Ammon's horn (tissue), 1 donor: ENCODE measurements at regions not wholly inside any gene's neighbourhood (a gene's known extent, or its start where the extent isn't known, plus 50 kb on each side); places are given as distances from the start of the nearest gene placed in this dataset.
A peak's percentile ranks its signal among the peaks of the same experiment; 100 is the strongest.
"Not testable (repeated sequence)": the region's sequence is repeated elsewhere in the genome, so short reads cannot be mapped to it uniquely, and the experiment has no call there.

Source experiments
- DNase-seq: peaks from one replicate; pipeline ENCODE4 v3.0.0-alpha.2; 2016; ENCODE audit warnings: low spot score

DNA sequence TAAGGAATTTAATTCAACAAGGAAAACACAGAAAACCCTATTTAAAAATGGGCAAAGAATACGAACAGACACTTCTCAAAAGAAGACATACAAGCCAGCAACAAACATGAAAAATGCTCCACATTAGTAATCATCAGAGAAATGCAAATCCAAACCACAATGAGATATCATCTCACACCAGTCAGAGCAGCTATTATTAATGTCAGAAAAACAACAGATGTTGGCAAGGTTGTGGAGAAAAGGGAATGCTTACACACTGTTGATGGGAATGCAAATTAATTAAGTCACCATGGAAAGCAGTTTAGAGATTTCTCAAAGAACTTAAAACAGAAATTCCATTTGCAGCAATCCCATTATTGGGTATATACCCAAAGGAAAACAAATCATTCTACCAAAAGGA lies 55.2 kb downstream of the GCC1 start:
- no peak for DNase-seq

DNA sequence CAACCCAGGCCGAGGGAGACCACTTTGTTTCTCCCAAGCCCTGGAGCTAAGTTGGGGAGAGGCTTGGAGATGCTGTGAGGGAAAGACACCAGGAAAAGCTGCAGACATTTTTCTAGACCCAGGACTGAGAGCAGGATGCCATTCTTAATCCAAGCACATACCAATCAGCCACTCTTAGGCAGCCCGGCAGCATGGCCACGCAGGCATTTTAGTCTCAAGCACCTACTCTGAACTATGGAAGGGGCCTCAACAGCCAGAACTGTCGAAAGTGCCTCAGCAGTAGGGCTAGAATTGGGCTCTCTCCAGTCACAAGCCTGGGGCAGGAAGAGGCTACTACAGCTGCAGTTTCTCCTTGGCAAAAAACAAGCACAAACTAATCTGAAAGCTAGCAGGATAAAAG lies 57.8 kb downstream of the GCC1 start:
- DNase-seq = no peak

DNA sequence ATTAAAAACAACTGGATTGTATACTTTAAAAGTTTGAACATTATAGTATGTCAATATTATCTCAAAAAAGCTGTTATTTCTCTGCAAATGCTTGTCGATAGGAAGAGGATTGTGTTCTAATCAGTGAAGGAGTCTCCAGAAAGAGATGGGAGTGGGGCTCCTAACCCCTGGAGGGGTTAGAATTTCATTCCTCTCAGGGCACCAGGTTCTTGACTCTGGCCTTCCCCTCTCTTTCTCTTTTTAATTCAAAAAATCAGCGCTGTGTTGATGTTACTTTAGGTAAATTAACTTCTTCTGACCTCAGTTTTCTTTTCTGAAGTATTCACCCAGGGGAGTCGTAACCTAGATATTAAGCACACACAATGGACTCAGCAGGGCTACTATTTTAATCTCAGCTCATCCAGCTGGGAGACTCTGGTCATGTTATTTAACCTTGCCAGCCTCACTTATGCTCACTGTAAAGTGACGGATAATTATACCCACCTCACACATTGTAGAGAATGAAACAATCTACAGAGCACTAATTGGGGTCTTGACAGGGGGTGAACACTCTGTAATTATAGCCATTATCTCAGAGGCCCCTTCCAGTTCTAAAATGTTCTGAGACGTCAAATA lies 59.4 kb downstream of the GCC1 start:
- DNase-seq = no peak

DNA sequence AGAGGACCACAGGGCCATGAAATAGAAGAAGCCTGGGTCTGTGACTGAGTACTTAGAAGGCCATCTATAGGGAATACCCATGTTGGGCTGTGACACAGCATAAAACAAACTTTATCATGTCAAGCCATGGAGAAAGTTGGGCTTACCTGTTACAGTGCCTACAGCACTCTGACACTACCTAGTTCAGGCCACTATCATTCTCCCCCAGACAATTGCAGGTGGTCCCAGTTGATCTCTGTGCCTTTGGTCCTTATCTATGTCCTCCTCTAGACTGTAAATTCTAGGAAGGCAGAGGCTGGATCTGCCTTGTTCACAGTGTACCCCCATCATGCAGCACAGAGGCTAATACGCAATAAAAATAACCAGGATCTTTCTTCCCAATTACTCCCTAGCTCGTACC lies 69.1 kb downstream of the GCC1 start:
- no peak for DNase-seq

DNA sequence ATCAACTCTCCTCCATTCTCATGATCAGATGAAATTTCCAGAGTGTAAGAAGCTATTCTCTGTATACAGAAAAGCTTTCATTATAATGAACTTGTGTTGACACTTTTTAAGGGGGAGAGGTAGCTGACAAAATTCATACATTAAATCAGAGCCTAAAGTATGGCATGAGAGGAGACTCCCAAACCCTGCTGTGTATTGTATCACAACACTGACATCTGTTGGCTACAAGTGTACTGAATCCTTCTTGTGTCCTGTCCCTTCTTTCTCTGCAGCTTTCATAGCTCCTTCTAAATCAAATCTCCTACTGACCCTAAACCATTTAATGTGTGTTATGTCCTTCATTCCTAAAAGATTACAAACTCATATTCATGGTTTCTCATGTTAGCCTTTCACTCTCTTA lies 70.9 kb downstream of the GCC1 start:
- peak; percentile 75 for DNase-seq

DNA sequence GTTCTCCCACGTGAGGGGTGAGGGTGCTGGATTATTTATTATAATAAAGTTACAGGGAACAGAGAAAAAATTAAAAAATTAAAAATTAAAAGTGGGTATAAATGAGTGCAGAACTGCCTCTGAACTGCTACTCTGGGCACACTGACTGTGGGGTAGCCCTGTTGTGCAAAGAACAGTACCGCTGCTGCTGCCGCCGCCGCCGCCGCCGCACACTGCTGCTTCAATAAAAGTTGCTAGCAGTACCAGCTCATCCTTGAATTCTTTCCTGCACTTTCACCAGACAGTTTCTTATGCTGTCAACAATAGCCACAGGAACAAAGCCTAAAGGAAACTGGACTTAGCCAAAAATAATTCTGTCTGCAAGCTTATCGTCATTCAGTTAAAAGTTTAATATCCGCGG lies 72.1 kb downstream of the GCC1 start:
- no peak for DNase-seq

DNA sequence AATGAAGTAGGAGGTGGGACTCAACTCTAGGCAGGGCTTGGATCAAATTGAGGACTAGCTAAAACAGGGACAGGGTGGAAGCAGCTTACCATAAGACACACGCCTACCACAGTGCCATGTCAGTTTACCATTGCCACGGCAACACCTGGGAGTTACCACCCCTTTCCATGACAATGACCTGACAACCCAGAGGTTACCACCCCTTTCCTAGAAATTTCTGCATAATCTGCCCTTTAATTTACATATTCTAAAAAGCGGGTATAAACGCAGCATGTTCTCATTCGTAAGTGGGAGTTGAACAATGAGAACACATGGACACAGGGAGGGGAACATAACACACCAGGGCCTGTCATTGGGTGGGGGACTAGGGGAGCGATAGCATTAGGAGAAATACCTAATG lies 72.7 kb downstream of the GCC1 start:
- DNase-seq = no peak

DNA sequence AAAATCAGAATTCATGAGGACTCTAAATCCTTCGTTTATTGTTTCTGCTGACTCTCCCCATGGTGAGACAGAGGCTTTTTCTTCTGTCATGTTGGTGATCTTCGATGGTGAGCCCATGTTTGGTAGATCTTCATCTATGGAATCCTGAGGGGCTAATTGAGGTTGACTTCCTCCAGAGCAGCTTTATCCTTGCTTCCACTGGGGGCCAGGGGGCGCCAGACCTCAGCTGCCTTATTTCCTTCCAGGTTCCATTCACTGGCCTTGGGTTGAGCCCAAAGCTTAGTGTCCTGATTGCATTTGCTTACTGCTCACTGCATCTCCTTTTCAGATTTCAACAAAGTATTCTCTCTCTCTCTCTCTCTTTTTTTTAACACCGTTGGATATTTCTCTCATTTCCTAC lies 80.7 kb downstream of the GCC1 start:
- no peak for DNase-seq

DNA sequence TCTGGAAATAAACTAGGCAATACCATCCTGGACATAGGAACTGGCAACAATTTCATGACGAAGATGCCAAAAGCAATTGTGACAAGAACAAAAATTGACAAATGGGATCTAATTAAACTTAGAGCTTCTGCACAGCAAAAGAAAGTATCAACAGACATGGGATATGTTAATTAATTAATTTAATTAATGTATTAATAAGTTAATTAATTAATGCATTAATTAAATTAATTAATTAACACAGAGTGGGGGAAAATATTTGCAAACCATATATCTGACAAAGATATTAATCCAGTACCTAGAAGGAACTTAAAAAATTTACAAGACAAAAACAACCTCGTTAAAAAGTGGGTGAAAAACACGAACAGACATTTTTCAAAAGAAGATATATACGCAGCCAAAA lies 83.6 kb downstream of the GCC1 start:
- no peak for DNase-seq

DNA sequence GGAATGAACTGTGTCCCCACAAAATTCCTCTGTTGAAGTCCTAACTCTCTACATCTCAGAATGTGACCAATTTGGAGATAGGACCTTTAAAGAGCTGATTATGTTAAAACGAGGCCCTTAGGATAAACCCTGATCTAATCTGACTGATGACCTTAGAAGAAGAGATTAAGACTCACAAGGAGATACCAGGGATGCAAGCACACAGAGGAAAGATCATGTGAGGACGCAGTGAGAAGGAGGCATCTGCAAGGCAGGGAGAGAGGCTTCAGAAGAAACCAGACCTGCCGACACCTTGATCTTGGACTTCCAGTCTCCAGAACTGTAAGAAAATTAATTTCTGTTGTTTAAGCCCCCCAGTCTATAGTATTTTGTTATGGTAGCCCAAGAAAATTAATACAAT lies 94.9 kb upstream of the ZNF800 start:
- no peak for DNase-seq

DNA sequence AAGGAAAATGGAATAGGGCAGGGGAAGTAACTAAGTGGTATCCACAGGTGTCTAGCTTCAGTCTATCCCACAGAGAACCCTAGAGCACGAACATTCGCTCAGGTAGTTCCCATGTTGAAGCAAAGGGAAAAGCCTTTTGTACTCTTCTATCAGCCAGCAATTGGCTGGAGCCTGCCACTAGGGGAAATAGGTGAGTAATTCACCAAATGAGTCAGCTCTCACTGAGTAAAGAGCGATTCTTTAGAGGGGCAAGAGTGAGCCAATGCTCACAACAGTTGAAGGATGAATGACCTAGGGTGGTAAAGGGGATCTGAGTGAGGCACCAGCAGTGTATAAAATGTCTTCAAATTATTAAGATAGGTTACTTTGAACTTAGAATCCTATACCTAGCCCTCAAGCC lies 94.1 kb upstream of the ZNF800 start:
- no peak for DNase-seq

DNA sequence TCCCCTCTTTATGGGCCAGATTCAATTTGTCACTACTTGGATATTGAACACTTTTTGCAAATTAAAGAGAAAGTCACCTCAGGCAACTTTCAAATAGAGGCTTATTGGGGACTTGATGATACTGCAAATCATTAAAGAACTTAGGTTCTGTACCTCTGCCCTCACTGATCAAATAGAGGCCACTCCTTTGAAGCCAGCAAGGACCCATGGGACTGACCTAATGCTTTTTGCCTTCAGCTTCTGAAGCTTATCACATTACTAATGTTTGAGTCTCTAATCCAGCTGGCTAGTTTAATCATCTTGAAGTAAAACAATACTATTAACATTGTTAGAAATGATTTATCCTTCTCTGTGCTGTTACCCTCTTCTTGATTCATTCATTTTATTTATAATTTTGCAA lies 93.0 kb upstream of the ZNF800 start:
- no peak for DNase-seq

DNA sequence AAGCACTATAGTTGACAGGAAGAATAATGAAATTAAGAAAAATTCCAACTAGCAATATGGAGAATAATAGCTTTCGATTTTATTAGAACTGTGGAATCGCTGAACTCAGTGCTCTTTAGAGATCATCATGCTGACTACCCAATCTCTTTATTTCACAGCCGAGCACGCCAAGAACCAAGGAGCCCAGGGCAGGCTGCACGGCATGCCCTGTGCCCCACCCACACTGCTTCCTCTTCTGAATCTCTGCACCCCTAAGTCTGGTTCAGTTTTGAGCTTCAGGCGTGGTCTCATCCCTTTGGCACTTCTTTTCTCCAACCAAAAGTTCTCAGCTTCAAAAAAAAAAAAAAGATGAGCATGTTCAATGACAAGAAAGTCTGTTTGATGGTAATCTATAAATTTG lies 92.4 kb upstream of the ZNF800 start:
- no peak for DNase-seq

DNA sequence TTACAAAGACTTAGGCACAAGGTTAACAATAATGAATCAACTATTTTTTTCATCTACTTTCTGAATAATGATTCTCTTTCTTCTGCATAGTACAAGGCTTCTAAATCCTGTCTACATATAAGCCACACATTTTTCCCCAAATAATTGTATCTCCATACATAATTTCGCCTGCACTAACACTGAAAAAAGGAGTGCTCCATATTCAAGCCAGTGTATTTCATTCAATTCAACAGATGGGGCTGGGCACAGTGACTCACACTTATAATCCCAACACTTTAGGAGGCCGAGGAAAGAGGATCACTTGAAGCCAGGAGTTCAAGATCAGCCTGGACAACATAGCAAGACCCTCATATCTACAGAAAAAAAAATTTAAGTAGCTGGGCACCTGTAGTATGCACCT lies 86.0 kb upstream of the ZNF800 start:
- no peak for DNase-seq

DNA sequence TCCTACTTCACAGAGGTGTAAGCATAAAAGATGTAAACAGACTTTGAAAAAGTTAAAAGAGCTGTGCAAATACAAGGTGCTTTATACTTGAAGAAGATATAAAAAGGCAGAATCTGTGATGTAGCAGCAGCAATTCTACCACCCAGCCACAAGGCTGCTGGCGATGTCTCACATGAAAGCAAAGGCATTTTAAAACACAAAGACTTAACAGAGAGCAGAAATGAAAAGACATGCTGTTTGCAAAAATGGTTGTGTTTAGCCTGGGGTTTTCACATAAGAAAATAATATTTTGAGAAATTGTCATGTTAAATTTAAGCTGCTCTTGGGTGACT lies 85.5 kb upstream of the ZNF800 start:
- DNase-seq = peak; percentile 22

DNA sequence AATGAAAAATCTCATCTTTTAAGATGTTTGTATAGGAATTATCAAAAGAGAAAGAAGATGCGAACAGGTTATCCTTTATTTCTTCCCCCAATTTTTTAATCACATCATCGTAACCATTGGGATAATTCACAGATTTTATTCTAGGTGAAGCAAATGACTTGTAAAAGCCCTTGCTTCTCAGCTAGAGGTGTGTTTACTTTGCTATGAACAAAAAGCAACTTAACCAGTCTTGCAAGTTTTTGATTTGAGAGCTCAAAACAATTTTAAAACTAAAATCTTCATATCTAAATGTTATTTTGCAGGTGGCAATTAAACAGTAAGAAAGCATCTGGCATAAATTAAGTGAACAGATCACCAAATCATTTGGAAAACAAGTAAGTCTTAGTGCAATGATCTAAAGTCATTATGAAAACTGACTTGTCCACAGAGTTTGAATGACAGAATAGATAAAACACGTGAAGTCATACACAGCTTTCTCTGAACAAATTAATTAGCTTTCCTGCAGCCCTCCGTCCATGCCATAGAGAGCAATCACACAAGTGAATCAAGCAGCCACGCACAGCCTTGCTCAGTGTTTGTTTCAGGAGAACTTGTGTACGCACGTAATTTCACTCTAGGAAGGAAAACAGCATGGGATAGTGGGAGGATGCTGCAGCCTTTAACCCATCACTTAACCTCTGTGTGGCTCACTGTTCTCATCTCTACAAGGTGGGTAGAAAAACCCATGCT lies 85.0 kb upstream of the ZNF800 start:
- DNase-seq = no peak

DNA sequence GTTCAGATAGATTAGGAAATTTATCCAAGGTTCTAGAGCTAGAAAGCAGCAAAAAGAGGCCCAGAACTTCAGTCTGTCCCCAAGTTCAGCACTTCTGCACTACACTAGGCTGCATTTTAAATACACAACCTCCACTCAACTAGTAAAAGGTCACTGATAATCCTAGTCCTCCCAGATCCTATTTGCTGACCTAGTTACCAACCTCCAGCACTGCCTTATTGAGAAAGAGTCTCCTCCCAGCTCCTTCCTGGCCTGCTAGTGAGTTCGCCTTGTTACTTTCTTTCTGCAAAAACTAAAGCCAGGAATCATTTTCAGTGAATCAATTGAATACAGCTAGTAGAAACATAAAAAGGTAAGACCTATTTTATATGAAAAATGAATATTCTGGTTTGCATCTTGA lies 84.1 kb upstream of the ZNF800 start:
- DNase-seq = no peak

DNA sequence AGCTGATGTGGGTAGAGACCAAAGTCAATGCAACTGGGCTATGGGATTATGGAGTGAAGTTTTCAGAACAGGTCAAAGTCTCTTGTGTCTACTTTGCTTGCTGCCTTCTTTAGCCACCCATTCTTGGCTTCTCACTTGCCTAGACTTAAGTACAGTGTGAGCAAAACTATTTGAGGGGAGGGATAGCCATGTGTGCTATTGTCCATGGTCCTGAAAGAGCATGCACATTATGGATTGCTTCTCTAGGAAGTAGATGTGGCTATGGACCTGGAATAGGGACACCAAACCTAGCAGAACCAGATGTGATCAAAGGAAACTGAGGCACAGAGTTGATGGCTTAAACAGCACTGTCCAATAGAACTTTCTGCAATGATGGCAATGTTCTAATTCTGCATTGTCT lies 81.9 kb upstream of the ZNF800 start:
- DNase-seq = no peak

DNA sequence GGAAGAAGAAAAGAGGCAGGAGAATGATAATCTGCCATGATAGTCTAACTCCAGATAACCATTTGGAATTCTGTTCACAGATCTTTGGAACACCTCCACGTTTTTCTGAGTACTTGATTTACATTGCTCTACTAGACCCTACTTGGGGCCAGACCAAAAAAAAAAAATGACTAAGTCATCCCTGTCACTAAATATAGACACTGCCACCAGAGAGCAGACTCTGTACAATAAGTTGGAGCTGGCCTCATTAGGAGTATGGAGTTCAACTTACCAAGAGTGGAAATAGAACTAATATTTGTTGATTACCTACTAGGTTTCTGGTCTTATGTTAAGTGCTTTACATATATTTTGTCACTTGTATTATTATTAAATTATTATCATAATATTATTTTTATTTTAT lies 80.9 kb upstream of the ZNF800 start:
- DNase-seq = no peak

DNA sequence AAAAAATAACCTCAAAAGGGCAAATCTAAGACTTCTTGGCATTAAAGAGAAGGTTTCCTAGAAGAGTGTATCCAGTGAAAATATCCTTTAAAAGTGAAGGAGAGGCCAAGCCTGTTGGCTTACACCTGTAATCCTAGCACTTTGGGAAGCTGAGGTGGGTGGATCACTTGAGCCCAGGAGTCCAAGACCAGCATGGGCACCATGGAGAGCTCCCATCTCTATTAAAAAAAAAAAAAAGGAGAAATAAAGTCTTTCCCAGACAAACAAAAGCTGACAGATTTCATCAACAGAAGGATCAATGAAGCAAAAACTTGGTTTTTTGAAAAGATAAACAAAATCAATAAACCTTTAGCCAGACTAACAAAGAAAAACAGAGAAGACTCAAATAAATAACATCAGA lies 67.6 kb upstream of the ZNF800 start:
- no peak for DNase-seq

DNA sequence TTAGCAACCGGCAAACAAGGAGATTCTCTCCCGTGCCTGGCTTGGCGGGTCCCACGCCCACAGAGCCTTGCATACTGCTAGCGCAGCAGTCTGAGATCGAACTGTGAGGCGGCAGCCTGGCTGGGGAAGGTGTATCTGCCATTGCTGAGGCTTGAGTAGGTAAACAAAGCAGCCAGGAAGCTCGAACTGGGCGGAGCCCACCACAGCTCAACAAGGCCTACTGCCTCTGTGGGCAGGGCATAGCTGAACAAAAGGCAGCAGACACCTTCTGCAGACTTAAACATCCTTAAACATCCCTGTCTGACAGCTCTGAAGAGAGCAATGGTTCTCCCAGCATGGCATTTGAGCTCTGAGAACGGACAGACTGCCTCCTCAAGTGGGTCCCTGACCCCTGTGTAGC lies 58.8 kb upstream of the ZNF800 start:
- not testable (repeated sequence) for DNase-seq

DNA sequence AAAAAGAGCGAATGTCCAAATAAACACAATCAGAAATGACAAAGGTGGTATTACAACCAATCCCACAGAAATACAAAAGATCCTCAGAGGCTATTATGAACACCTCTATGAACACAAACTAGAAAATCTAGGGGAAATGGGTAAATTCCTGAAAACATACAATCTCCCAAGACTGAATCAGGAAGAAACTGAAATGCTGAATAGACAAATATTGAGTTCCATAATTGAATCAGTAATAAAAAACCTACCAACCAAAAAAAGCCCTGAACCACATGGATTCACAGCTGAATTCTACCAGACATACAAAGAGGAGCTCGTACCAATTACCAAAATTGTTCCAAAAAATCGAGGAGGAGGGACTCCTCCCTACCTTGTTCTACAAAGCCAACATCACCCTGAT lies 56.1 kb upstream of the ZNF800 start:
- no peak for DNase-seq

DNA sequence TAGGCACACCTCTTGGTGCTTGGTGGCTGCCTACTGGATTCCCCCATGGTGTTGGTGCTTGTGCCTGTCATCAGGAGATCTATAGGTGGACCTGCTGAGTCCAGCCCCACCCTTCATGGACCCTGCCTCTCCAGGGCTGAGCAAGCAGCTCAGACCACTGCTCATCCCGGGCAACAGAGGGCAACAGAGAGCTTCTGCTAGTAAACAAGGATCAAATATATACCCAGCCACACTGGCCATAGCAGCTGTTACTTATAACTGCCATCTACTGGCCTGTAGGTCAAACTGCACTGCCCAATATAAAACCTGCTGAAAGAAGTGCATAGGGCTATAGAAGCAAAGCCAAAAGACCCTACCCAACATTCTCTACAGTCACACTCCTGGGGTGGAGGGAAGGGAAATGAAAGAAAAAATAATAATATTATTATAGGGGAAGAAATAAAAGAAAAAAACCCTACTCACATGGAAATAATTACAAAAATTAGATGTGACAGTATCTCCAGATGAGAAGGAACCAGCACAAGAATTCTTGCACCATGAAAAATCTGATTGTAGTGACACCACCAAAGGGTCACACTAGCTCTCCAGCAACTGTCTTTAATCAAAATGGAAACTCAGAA lies 54.9 kb upstream of the ZNF800 start:
- no peak for DNase-seq

DNA sequence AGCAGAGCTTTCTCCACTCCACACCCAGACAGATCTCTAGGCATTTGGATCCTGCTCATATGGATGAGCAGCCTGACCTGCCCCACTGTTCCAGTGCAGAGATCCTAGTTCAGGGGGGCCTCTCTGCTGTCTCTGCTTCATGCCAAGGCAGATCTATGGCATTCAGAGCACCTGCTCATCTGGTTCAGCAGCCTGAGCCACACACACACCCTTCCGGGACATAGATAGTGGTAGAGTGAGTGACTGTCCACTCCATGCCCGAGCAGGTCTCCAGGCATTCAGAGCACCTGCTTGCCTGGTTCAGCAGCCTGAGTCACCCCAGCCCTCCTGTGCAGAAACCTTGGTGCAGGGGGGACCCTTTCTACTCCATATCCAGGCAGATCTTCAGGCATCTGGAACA lies 54.3 kb upstream of the ZNF800 start:
- no peak for DNase-seq
